Large intestine (tissue), 3 donors: ENCODE measurements at regions not wholly inside any gene's neighbourhood (a gene's known extent, or its start where the extent isn't known, plus 50 kb on each side); places are given as distances from the start of the nearest gene placed in this dataset.
A peak's percentile ranks its signal among the peaks of the same experiment; 100 is the strongest.

ENCODE experiments used
- DNase-seq, 2 donors: peaks; one replicate each; pipeline versions ENCODE4 v3.0.0 to v3.0.0-alpha.2; 2013
- H3K27ac ChIP-seq: one replicate; pipeline ENCODE4 v1.5.1; 2013; ENCODE audit warnings: low read length
- H3K27me3 ChIP-seq: 2 replicates; pipeline ENCODE4 v1.6.1; 2013; ENCODE audit warnings: low read length; ENCODE audit not compliant: control insufficient read depth, insufficient read depth
- H3K36me3 ChIP-seq: 2 replicates; pipeline ENCODE4 v1.6.1; 2013; ENCODE audit warnings: low read length; ENCODE audit not compliant: control insufficient read depth, insufficient read depth
- H3K4me1 ChIP-seq: one replicate; pipeline ENCODE4 v1.6.1; 2013; ENCODE audit warnings: low read length; ENCODE audit not compliant: control insufficient read depth, insufficient read depth
- H3K4me3 ChIP-seq: one replicate; pipeline ENCODE4 v1.5.1; 2013; ENCODE audit warnings: low read length
- H3K9me3 ChIP-seq: one replicate; pipeline ENCODE4 v1.6.1; 2013; ENCODE audit warnings: mild to moderate bottlenecking, low read depth, low read length, moderate library complexity; ENCODE audit not compliant: control insufficient read depth
- WGBS: methylation state at CpG from one replicate; pipeline ENCODE4 v1.1.5; 2013; ENCODE audit warnings: low lambda C conversion rate; ENCODE audit not compliant: insufficient coverage; 5-methylcytosine and 5-hydroxymethylcytosine counted together

DNA sequence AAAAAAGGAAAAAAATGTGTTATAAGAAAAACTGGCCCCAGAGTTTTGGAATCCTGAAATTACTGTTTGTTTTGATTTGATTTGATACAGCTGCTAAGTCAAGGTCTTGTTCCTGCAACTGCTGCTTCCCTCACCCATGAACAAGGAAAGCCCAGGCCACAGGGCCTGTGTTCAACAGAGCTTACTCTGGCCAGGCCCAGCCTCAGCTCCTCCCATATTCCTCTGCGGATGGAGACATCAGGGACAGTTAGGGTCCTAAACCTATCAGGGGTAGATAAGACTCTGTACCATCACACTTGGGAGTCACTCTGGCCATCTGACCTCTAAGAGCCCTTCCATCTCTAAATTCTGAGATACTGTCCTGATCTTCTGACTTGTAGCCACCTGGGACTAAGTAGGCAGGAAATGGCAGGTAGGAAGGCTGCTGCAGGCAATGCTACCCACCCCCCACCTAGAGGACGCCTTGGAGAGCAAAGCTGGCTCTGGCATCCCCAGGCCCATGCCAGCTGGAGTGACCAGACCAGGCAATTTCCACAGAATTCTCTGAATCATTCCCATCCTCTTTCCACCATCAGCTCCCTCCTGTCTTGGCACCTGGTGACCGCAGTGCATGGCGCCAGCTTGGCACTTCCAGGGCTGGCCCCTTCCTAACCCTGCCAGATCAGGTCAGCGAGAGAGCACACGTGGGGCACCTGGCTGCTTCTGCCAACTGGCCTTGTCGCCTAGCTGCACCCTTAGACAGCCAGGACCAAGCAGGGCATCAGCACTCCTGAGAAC is 58.0 kb upstream of the TMEM33 start:
- WGBS = no CpG with 5 or more reads among the region's 7 CpGs
- Histone ChIP-seq H3K4me3 (no peak overlapping the region), H3K4me1 (peaks cover 6% of the 10 kb centered on the region), H3K36me3 (no peaks in the 10 kb centered on the region), H3K27me3 (peaks cover 99% of the 10 kb centered on the region), H3K27ac (no peak overlapping the region), H3K9me3 (peaks cover 10% of the 10 kb centered on the region)
- DNase-seq = no peak

DNA sequence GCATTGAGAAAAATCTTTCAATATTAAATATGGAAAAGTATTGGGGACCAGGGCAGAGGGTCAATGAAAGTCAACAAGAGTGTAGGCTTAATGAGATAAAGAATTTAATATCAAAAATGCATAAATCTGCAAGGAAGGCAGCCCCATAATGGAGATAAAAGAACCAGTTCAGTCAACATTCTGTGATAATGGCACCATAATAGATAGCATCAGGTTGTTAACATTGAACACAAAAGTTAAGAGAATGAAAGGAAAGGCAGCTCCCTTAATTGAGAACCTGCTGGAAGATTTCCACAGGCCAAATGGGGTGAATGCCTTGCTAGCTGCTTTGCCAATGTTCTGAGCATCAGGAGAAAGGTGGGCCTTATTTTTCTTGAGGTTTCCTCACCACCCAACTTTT is 60.4 kb upstream of the TMEM33 start:
- Histone ChIP-seq H3K36me3 (no peaks in the 10 kb centered on the region), H3K27me3 (peaks cover 84% of the 10 kb centered on the region), H3K27ac (no peak overlapping the region), H3K4me3 (no peak overlapping the region), H3K9me3 (peaks cover 6% of the 10 kb centered on the region), H3K4me1 (no peaks in the 10 kb centered on the region)
- DNase-seq = no peak

DNA sequence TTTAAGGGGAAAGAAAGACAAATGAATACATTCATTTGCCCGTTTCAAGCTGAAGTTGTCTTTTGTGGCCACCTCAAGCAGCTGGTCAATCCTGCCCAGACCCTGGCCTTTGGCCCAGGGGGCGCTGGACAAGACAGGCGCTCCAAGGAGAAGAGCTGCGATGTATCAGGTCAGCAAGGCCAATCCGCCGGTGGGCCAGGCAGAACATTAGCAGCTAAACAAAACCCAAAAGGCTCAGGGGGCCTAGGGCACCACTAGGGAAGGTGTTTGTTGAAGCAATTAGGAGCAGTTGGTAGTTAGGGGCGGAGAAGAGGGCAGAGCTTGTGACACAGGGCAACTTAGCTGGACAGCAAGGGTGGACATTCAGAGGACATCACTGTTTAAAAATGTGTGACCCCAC is 60.8 kb upstream of the TMEM33 start:
- Histone ChIP-seq H3K4me3 (no peak overlapping the region), H3K27ac (no peak overlapping the region), H3K27me3 (peaks cover 79% of the 10 kb centered on the region), H3K4me1 (no peaks in the 10 kb centered on the region), H3K36me3 (no peaks in the 10 kb centered on the region), H3K9me3 (peaks cover 6% of the 10 kb centered on the region)
- DNase-seq = no peak
- WGBS = 40% methylated on average over 1 of the region's 7 CpGs

- H3K27ac ChIP-seq = no peak overlapping the region
- no peak overlapping the region for H3K4me3 ChIP-seq
- H3K27me3 ChIP-seq = peaks cover 74% of the 10 kb centered on the region
- H3K4me1 ChIP-seq = no peaks in the 10 kb centered on the region
- WGBS = 0% methylated on average over 1 of the region's 42 CpGs
- peaks cover 6% of the 10 kb centered on the region for H3K9me3 ChIP-seq
- no peaks in the 10 kb centered on the region for H3K36me3 ChIP-seq
- no peak for DNase-seq
Observed at GRCh38 chr4:41873380-41874295, 61.6 kb upstream of the TMEM33 start.

- no peak overlapping the region for H3K4me3 ChIP-seq
- no peak overlapping the region for H3K27ac ChIP-seq
- no peaks in the 10 kb centered on the region for H3K4me1 ChIP-seq
- peaks cover 10% of the 10 kb centered on the region for H3K9me3 ChIP-seq
- peaks cover 70% of the 10 kb centered on the region for H3K27me3 ChIP-seq
- 47% methylated on average over 2 of the region's 4 CpGs for WGBS
- H3K36me3 ChIP-seq = no peaks in the 10 kb centered on the region
- no peak for DNase-seq
Observed at GRCh38 chr4:41870035-41870434, 65.2 kb upstream of the TMEM33 start.

GRCh38 chr4:41866799-41867677 is 68.2 kb upstream of the TMEM33 start:
- no peaks in the 10 kb centered on the region for H3K36me3 ChIP-seq
- no peak for DNase-seq
- H3K4me3 ChIP-seq = no peak overlapping the region
- H3K9me3 ChIP-seq = peaks cover 7% of the 10 kb centered on the region
- peak overlapping the region; percentile 2 for H3K27ac ChIP-seq
- WGBS = no CpG with 5 or more reads among the region's 55 CpGs
- H3K27me3 ChIP-seq = peaks cover 68% of the 10 kb centered on the region
- no peaks in the 10 kb centered on the region for H3K4me1 ChIP-seq

GRCh38 chr4:41865981-41866798 is 69.0 kb upstream of the TMEM33 start:
- Histone ChIP-seq H3K9me3 (peaks cover 7% of the 10 kb centered on the region), H3K4me3 (no peak overlapping the region), H3K36me3 (no peaks in the 10 kb centered on the region), H3K27me3 (peaks cover 70% of the 10 kb centered on the region), H3K4me1 (no peaks in the 10 kb centered on the region), H3K27ac (peak overlapping the region; percentile 2)
- no peak for DNase-seq
- 0% methylated on average over 2 of the region's 42 CpGs for WGBS

DNA sequence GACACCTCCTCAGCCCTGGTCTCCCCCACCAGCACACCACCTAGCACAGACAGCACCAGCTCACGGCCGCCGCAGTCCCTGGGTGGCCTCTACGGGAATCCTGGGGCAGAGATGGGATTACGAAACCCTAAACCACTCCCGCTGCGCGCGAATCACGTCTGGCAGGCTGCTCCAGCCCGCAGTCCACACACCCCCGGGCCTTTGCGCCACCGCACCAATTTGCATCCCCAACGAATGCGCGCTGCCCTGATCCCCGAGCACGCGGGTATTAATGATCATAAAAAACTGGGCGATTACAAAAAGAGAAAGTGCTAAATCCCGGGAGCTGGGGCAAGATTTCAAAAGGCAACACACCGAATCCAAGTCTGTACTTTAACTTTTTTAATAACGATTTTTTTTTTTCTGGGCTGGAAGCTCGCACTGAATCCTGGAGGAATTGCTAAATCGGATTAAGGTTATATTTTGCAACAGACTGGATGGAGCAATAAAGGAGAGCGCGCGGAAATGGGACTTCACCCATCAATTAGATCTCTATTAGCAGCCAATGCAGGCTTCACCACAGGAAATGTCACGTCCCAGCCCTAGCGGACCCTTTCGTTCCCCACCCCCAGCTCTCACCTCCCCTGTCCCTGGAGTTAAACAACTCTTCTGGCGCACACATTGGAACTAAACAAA is 69.8 kb upstream of the TMEM33 start:
- H3K36me3 ChIP-seq = no peaks in the 10 kb centered on the region
- H3K27me3 ChIP-seq = peaks cover 64% of the 10 kb centered on the region
- no peak for DNase-seq
- H3K4me3 ChIP-seq = no peak overlapping the region
- H3K27ac ChIP-seq = no peak overlapping the region
- peaks cover 7% of the 10 kb centered on the region for H3K9me3 ChIP-seq
- WGBS = 20% methylated on average over 1 of the region's 33 CpGs
- H3K4me1 ChIP-seq = no peaks in the 10 kb centered on the region

DNA sequence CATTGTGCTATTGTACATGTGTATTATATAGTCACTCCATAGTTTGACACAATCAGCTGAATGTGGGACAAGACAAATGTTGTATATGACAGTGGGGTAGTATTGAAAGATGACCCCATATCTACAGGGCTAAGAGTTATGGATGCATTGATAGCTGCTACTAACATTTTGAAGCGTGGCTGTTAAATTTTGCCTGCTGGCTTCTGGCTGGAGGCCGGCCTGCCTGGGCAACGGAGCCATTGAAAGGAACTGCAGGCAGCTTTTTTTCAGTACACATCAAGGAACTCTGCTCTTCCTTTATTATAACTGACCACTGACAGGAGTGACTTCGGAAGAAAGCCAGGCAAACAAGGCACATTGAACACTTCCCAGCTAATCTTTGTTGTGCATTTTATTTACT is 76.1 kb upstream of the TMEM33 start:
- DNase-seq = no peak
- peaks cover 31% of the 10 kb centered on the region for H3K27me3 ChIP-seq

More for the DNA sequence above, 76.1 kb upstream of the TMEM33 start:
- Histone ChIP-seq H3K4me1 (no peaks in the 10 kb centered on the region), H3K4me3 (no peak overlapping the region), H3K36me3 (no peaks in the 10 kb centered on the region), H3K27ac (no peak overlapping the region), H3K9me3 (no peaks in the 10 kb centered on the region)
- WGBS = no CpG with 5 or more reads among the region's 4 CpGs
